Upper lobe of left lung (tissue), 6 donors: ENCODE measurements at regions not wholly inside any gene's neighbourhood (a gene's known extent, or its start where the extent isn't known, plus 50 kb on each side); places are given as distances from the start of the nearest gene placed in this dataset.
A peak's percentile ranks its signal among the peaks of the same experiment; 100 is the strongest.
"Not testable (repeated sequence)": the region's sequence is repeated elsewhere in the genome, so short reads cannot be mapped to it uniquely, and the experiment has no call there.

ENCODE experiments used
- ATAC-seq, 2 donors: fragments of 200-7000 bp; cut with Tn5 transposase; one replicate each; pipeline ENCODE4 v1.9.1; 2022; ENCODE audit warnings: mild to moderate bottlenecking in 2 of 2, moderate library complexity in 2 of 2; ENCODE audit not compliant: low FRiP score in 2 of 2
- DNase-seq, 2 donors: peaks; one replicate each; pipeline ENCODE4 v3.0.0-alpha.2; 2019 to 2020
- H3K27ac ChIP-seq, 4 donors: fragments of 200-600 bp; sonication (generic); one replicate each; pipeline ENCODE4 v1.5.1; 2016 to 2019
- H3K27me3 ChIP-seq, 4 donors: fragments of 200-600 bp; sonication (generic); one replicate each; pipeline ENCODE4 v1.5.1; 2017 to 2019
- H3K36me3 ChIP-seq, 4 donors: fragments of 200-600 bp; sonication (generic); one replicate each; pipeline ENCODE4 v1.5.1; 2016 to 2019
- H3K4me1 ChIP-seq, 4 donors: fragments of 200-600 bp; sonication (generic); one replicate each; pipeline ENCODE4 v1.5.1; 2018 to 2019
- H3K4me3 ChIP-seq, 4 donors: fragments of 200-600 bp; sonication (generic); one replicate each; pipeline ENCODE4 v1.5.1; 2017 to 2019; ENCODE audit warnings: mild to moderate bottlenecking in 2 of 4, moderate library complexity in 1 of 4
- H3K9me3 ChIP-seq, 4 donors: fragments of 200-600 bp; sonication (generic); one replicate each; pipeline ENCODE4 v1.5.1; 2018 to 2019
- CTCF ChIP-seq, 6 experiments: fragments of 450-650 bp in 4 of 6; fragments of 200-600 bp in 2 of 6; sonication (generic) in 2 of 6; IDR thresholded peaks; one replicate each; pipeline ENCODE4 v1.5.1; 2016 to 2019; ENCODE audit warnings: antibody characterized with exemption in 6 of 6
- EP300 ChIP-seq, 4 donors: sonication (generic); formaldehyde crosslinking; IDR thresholded peaks; one replicate each; pipeline ENCODE4 v1.5.1; 2017; ENCODE audit warnings: antibody characterized with exemption in 4 of 4, control low read depth in 2 of 4
- POLR2A ChIP-seq, 4 donors: fragments of 450-650 bp; IDR thresholded peaks; one replicate each; pipeline ENCODE4 v1.5.1; 2016 to 2017; ENCODE audit warnings: antibody characterized with exemption in 4 of 4, mild to moderate bottlenecking in 2 of 4
- POLR2AphosphoS5 ChIP-seq, 2 donors: sonication (generic); formaldehyde crosslinking; IDR thresholded peaks; one replicate each; pipeline ENCODE4 v1.5.1; 2017; ENCODE audit warnings: antibody characterized with exemption in 2 of 2
- WGBS, 2 donors: methylation state at CpG; one replicate each; pipeline ENCODE4 v1.1.5; 2017 to 2018; 5-methylcytosine and 5-hydroxymethylcytosine counted together
- donor health status: DM: no; HTN: no; CAD: no; lungs with moderate emphysema.
- donor health status: DM: no; HTN: yes; CAD: no; lungs with severe emphysema.

DNA sequence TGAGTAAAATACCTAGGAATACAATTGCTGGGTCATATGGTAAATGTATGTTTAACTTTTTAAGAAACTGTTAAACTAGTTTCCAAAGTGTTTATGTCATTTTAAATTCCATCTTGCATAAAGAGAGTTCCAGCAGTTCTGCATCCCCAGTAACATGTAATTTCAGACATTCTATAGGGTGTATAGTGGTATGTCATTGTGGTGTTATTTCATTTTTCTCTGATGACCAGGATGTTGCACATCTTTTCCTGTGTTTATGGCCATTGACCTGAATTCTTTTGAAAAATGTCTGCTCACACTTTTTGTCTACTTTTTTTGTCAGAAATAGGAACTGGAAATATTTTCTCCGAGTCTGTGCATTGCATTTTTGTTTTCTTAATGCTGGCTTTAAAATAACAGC, 128.9 kb downstream of the TMEM200A start:
- WGBS, 2 donors, result 64 to 72% methylated on average over 1 of the region's 1 CpG
- Histone ChIP-seq H3K4me3 (no peak overlapping the region), H3K36me3 (no peaks in the 10 kb centered on the region), H3K27ac (no peak overlapping the region), H3K27me3 (no peaks in the 10 kb centered on the region), H3K9me3 (no peaks in the 10 kb centered on the region), H3K4me1 (no peaks in the 10 kb centered on the region)
- no peak for TF ChIP-seq POLR2AphosphoS5 (IDR thresholded peaks at IDR 0.05)
- no peak for TF ChIP-seq POLR2A (IDR thresholded peaks at IDR 0.05)
- no peak for TF ChIP-seq CTCF (IDR thresholded peaks at IDR 0.05)
- TF ChIP-seq EP300 (IDR thresholded peaks at IDR 0.05), result no peak
- DNase-seq, result no peak
- no peak for ATAC-seq

DNA sequence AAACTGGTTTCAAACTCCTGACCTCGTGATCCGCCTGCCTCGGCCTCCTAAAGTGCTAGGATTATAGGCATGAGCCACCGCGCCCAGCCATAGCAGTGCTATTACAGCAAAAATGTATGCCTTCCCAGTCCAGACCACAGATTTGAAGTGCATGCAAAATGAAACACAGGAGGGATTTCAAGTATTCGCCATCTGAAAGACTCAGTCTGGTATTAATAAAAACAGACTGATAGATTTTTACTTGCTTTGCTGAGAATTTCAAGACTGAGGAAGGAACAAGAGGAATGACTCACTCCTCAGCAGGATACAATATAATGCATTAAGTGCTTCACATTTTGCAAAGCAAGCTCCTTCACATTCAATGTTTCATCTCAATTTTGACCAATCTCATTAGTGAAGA, 134.9 kb downstream of the TMEM200A start:
- Histone ChIP-seq H3K27ac (no peak overlapping the region), H3K9me3 (no peaks in the 10 kb centered on the region), H3K27me3 (no peaks in the 10 kb centered on the region), H3K4me1 (no peaks in the 10 kb centered on the region), H3K4me3 (no peak overlapping the region), H3K36me3 (no peaks in the 10 kb centered on the region)
- TF ChIP-seq POLR2AphosphoS5 (IDR thresholded peaks at IDR 0.05) (no peak), CTCF (IDR thresholded peaks at IDR 0.05) (no peak), EP300 (IDR thresholded peaks at IDR 0.05) (no peak), POLR2A (IDR thresholded peaks at IDR 0.05) (no peak)
- DNase-seq (no peak), ATAC-seq (peak in 1 of 2 donors; percentile 57)
- 88 to 97% methylated on average over 6 of the region's 6 CpGs for WGBS, 2 donors

- peak in 1 of 2 donors; percentile 52 for ATAC-seq
These were observed 137.3 kb downstream of the TMEM200A start for GRCh38 chr6:130503146-130503545.

GRCh38 chr6:130505808-130506598, 140.2 kb downstream of the TMEM200A start:
- no peaks in the 10 kb centered on the region for H3K4me1 ChIP-seq
- DNase-seq (no peak), ATAC-seq (no peak)
- no peak overlapping the region for H3K4me3 ChIP-seq
- TF ChIP-seq CTCF (IDR thresholded peaks at IDR 0.05) (no peak), POLR2A (IDR thresholded peaks at IDR 0.05) (no peak)
- H3K27me3 ChIP-seq, result no peaks in the 10 kb centered on the region
- H3K27ac ChIP-seq, result no peak overlapping the region
- H3K36me3 ChIP-seq, result no peaks in the 10 kb centered on the region
- H3K9me3 ChIP-seq, result no peaks in the 10 kb centered on the region
- WGBS, 2 donors, result 61 to 70% methylated on average over 4 of the region's 4 CpGs

More at GRCh38 chr6:130503146-130503545, 137.3 kb downstream of the TMEM200A start:
- H3K27ac ChIP-seq, result no peak overlapping the region
- no peak overlapping the region for H3K4me3 ChIP-seq
- H3K9me3 ChIP-seq, result no peaks in the 10 kb centered on the region
- DNase-seq, result no peak
- no peak for TF ChIP-seq POLR2AphosphoS5 (IDR thresholded peaks at IDR 0.05)
- TF ChIP-seq POLR2A (IDR thresholded peaks at IDR 0.05), result no peak
- TF ChIP-seq CTCF (IDR thresholded peaks at IDR 0.05), result no peak
- TF ChIP-seq EP300 (IDR thresholded peaks at IDR 0.05), result no peak
- no peaks in the 10 kb centered on the region for H3K4me1 ChIP-seq
- no peaks in the 10 kb centered on the region for H3K27me3 ChIP-seq
- no peaks in the 10 kb centered on the region for H3K36me3 ChIP-seq

- peak in 1 of 2 donors; percentile 29 for ATAC-seq
- H3K27me3 ChIP-seq, H3K9me3 ChIP-seq, H3K36me3 ChIP-seq, H3K27ac ChIP-seq, DNase-seq, H3K4me1 ChIP-seq, H3K4me3 ChIP-seq: not testable (repeated sequence)
- 62% methylated on average over 5 of the region's 5 CpGs for WGBS, 2 donors
These were observed 141.3 kb downstream of the TMEM200A start for GRCh38 chr6:130507005-130507665.
